ENCODE measurements at regions not wholly inside any gene's neighbourhood (a gene's known extent, or its start where the extent isn't known, plus 50 kb on each side); places are given as distances from the start of the nearest gene placed in this dataset.

- no peak overlapping the region for H3K4me3 ChIP-seq (ENCODE audit: low read length)
- H2AFZ ChIP-seq (ENCODE audit: low read length): no peak overlapping the region
- no peak overlapping the region for H3K4me2 ChIP-seq (ENCODE audit: low read depth, low read length)
- no peaks in the 10 kb centered on the region for H3K79me2 ChIP-seq (ENCODE audit: low read length)
- H4K20me1 ChIP-seq (ENCODE audit: insufficient read depth, low read length): no peaks in the 10 kb centered on the region
- no peak overlapping the region for H3K27ac ChIP-seq (ENCODE audit: low read length)
- H3K27me3 ChIP-seq (replicated peaks; ENCODE audit: insufficient read depth, low read length): no peaks in the 10 kb centered on the region
- H3F3A ChIP-seq (ENCODE audit: insufficient read depth, low read length): no peaks in the 10 kb centered on the region
- no peaks in the 10 kb centered on the region for H3K9me2 ChIP-seq (replicated peaks; ENCODE audit: insufficient read depth, low read length)
- no peaks in the 10 kb centered on the region for H3K36me3 ChIP-seq (replicated peaks; ENCODE audit: insufficient read depth, low read length)
- H3K9me3 ChIP-seq (replicated peaks; ENCODE audit: insufficient read depth, low read length): no peaks in the 10 kb centered on the region
- no peaks in the 10 kb centered on the region for H3K4me1 ChIP-seq (ENCODE audit: low read length)
- TF ChIP-seq, protein P1, sequence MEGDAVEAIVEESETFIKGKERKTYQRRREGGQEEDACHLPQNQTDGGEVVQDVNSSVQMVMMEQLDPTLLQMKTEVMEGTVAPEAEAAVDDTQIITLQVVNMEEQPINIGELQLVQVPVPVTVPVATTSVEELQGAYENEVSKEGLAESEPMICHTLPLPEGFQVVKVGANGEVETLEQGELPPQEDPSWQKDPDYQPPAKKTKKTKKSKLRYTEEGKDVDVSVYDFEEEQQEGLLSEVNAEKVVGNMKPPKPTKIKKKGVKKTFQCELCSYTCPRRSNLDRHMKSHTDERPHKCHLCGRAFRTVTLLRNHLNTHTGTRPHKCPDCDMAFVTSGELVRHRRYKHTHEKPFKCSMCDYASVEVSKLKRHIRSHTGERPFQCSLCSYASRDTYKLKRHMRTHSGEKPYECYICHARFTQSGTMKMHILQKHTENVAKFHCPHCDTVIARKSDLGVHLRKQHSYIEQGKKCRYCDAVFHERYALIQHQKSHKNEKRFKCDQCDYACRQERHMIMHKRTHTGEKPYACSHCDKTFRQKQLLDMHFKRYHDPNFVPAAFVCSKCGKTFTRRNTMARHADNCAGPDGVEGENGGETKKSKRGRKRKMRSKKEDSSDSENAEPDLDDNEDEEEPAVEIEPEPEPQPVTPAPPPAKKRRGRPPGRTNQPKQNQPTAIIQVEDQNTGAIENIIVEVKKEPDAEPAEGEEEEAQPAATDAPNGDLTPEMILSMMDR (IDR thresholded peaks at IDR 0.05; ENCODE audit: low read length): no peak
- TF ChIP-seq EZH2 (optimal IDR thresholded peaks at IDR 0.05; ENCODE audit: low read depth, low read length) (no peak), EZH2phosphoT487 (IDR thresholded peaks at IDR 0.05; ENCODE audit: low read length) (no peak)
- no peak overlapping the region for H3K9ac ChIP-seq (ENCODE audit: low read length)
- no peak for DNase-seq
These were observed 409.6 kb downstream of the SH3GL2 start for GRCh38 chr9:17988489-17988888.

DNA sequence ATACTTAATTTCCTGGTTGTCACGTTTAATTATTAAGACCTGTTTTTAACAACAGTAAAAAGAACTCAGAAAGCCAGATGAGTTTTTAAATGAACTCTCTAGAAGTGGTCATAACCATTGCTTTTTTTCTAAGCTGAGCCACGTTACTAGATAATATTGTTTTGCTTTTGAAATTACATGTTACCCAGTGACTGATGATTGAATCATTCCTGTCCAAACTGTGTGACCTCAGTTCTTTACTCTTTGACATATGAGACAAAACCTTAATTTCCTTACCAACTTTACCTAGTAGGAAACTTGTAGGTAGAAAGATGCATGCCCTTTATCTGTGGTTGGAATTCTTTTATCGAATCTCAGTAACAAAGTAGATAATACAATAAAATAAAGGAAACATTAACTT, 411.7 kb downstream of the SH3GL2 start:
- Histone ChIP-seq H3K9me3 (replicated peaks; ENCODE audit: insufficient read depth, low read length) (no peaks in the 10 kb centered on the region), H4K20me1 (ENCODE audit: insufficient read depth, low read length) (no peaks in the 10 kb centered on the region), H3K36me3 (replicated peaks; ENCODE audit: insufficient read depth, low read length) (no peaks in the 10 kb centered on the region), H3K4me3 (ENCODE audit: low read length) (no peak overlapping the region), H3K4me2 (ENCODE audit: low read depth, low read length) (no peak overlapping the region), H3K9ac (ENCODE audit: low read length) (no peak overlapping the region), H3F3A (ENCODE audit: insufficient read depth, low read length) (no peaks in the 10 kb centered on the region), H3K27ac (ENCODE audit: low read length) (no peak overlapping the region), H3K27me3 (replicated peaks; ENCODE audit: insufficient read depth, low read length) (no peaks in the 10 kb centered on the region), H3K4me1 (ENCODE audit: low read length) (no peaks in the 10 kb centered on the region), H3K9me2 (replicated peaks; ENCODE audit: insufficient read depth, low read length) (no peaks in the 10 kb centered on the region), H3K79me2 (ENCODE audit: low read length) (no peaks in the 10 kb centered on the region), H2AFZ (ENCODE audit: low read length) (no peak overlapping the region)
- DNase-seq: no peak
- TF ChIP-seq, protein P1 (IDR thresholded peaks at IDR 0.05; ENCODE audit: low read length): no peak

GRCh38 chr9:17993024-17993423, 414.2 kb downstream of the SH3GL2 start:
- Histone ChIP-seq H3K4me3 (ENCODE audit: low read length) (no peak overlapping the region), H4K20me1 (ENCODE audit: insufficient read depth, low read length) (no peaks in the 10 kb centered on the region), H3K27ac (ENCODE audit: low read length) (no peak overlapping the region), H3K9me2 (replicated peaks; ENCODE audit: insufficient read depth, low read length) (no peaks in the 10 kb centered on the region), H3F3A (ENCODE audit: insufficient read depth, low read length) (no peaks in the 10 kb centered on the region), H3K9me3 (replicated peaks; ENCODE audit: insufficient read depth, low read length) (no peaks in the 10 kb centered on the region), H3K27me3 (replicated peaks; ENCODE audit: insufficient read depth, low read length) (no peaks in the 10 kb centered on the region), H2AFZ (ENCODE audit: low read length) (no peak overlapping the region), H3K4me2 (ENCODE audit: low read depth, low read length) (no peak overlapping the region), H3K36me3 (replicated peaks; ENCODE audit: insufficient read depth, low read length) (no peaks in the 10 kb centered on the region), H3K79me2 (ENCODE audit: low read length) (no peaks in the 10 kb centered on the region), H3K9ac (ENCODE audit: low read length) (no peak overlapping the region), H3K4me1 (ENCODE audit: low read length) (no peaks in the 10 kb centered on the region)
- no peak for DNase-seq
- TF ChIP-seq EZH2 (optimal IDR thresholded peaks at IDR 0.05; ENCODE audit: low read depth, low read length) (no peak), EZH2phosphoT487 (IDR thresholded peaks at IDR 0.05; ENCODE audit: low read length) (no peak)
- TF ChIP-seq, protein P1 (IDR thresholded peaks at IDR 0.05; ENCODE audit: low read length): no peak

Data from MM.1S (cell line).